ENCODE measurements at regions not wholly inside any gene's neighbourhood (a gene's known extent, or its start where the extent isn't known, plus 50 kb on each side); places are given as distances from the start of the nearest gene placed in this dataset.

DNA sequence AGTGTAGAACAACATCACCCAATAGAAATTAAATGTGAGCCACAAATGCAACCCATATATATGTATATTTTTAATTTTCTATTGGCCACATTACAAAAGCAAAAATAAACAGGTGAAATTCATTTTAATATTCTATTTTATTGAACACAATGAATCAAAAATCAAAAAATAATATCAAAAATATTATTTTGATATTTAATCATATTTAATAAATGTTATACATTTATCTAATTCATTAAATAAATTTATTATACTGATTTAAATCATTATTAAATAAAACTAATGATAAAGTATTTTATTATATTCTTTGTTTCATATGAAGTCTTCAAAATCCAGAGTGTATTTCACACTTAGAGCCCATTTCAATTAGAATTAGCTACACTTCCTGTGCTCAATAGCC, 98.4 kb upstream of the MANEA start:
- H3K14ac ChIP-seq (ENCODE audit: insufficient read depth, low read length): no peak overlapping the region
- no peak overlapping the region for H3K4me3 Mint-ChIP-seq
- no peak overlapping the region for H4K91ac ChIP-seq (ENCODE audit: insufficient read length, low read depth, low read length)
- H2AFZ ChIP-seq (ENCODE audit: low read length): no peak overlapping the region
- H2BK20ac ChIP-seq (ENCODE audit: low read depth, low read length, poor library complexity, severe bottlenecking): no peak overlapping the region
- peaks cover 6 to 9% of the 10 kb centered on the region in 2 experiments; a peak in 3 of 5 replicates for H3K9me3 Mint-ChIP-seq
- TF ChIP-seq, protein P1, sequence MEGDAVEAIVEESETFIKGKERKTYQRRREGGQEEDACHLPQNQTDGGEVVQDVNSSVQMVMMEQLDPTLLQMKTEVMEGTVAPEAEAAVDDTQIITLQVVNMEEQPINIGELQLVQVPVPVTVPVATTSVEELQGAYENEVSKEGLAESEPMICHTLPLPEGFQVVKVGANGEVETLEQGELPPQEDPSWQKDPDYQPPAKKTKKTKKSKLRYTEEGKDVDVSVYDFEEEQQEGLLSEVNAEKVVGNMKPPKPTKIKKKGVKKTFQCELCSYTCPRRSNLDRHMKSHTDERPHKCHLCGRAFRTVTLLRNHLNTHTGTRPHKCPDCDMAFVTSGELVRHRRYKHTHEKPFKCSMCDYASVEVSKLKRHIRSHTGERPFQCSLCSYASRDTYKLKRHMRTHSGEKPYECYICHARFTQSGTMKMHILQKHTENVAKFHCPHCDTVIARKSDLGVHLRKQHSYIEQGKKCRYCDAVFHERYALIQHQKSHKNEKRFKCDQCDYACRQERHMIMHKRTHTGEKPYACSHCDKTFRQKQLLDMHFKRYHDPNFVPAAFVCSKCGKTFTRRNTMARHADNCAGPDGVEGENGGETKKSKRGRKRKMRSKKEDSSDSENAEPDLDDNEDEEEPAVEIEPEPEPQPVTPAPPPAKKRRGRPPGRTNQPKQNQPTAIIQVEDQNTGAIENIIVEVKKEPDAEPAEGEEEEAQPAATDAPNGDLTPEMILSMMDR (conservative IDR thresholded peaks at IDR 0.05): no peak
- H3K4me1 Mint-ChIP-seq: peaks cover 9 to 10% of the 10 kb centered on the region in 2 experiments; a peak in 3 of 4 replicates
- peaks cover 0 to 2% (median 0%) of the 10 kb centered on the region in 3 experiments; a peak in 2 of 7 replicates for H3K36me3 Mint-ChIP-seq (ENCODE audit: insufficient read depth in 1 of 3, low read depth in 3 of 3)
- no peak overlapping the region for H2AK5ac ChIP-seq (ENCODE audit: insufficient read length, low read length)
- H3K23me2 ChIP-seq (ENCODE audit: insufficient read length, low read depth, low read length, poor library complexity, severe bottlenecking): no peaks in the 10 kb centered on the region
- no peaks in the 10 kb centered on the region for H3K27me3 Mint-ChIP-seq (ENCODE audit: low read depth)
- H3K79me1 ChIP-seq (ENCODE audit: insufficient read depth, low read depth, low read length, poor library complexity, severe bottlenecking): no peaks in the 10 kb centered on the region
- no peak overlapping the region for H3K27ac Mint-ChIP-seq
- no peaks in the 10 kb centered on the region for H3K9me3 ChIP-seq (ENCODE audit: control insufficient read depth, low read depth, low read length)
- no peak overlapping the region for H3K23ac ChIP-seq (ENCODE audit: insufficient read length, low read depth, low read length)
- no peak overlapping the region for H2BK15ac ChIP-seq (ENCODE audit: low read depth, low read length)
- no peaks in the 10 kb centered on the region for H3K79me2 ChIP-seq (ENCODE audit: insufficient read depth, low read length)
- H4K8ac ChIP-seq (replicated peaks; ENCODE audit: insufficient read length, low read depth, low read length): no peak overlapping the region
- H3K56ac ChIP-seq (ENCODE audit: insufficient read length, low read depth, low read length): no peak overlapping the region
- no peak for DNase-seq
- H2BK12ac ChIP-seq (ENCODE audit: insufficient read length, low read depth, low read length): no peak overlapping the region
- no peak overlapping the region for H3T11ph ChIP-seq (ENCODE audit: low read length)
- no peak overlapping the region for H3K4me2 ChIP-seq (ENCODE audit: insufficient read depth, insufficient read length, low read length)
- H4K5ac ChIP-seq (ENCODE audit: insufficient read length, low read depth, low read length): no peak overlapping the region
- no peak overlapping the region for H2BK5ac ChIP-seq (ENCODE audit: insufficient read length, low read length)
- no peak overlapping the region for H3K18ac ChIP-seq (ENCODE audit: insufficient read length, low read depth, low read length)
- no peak overlapping the region for H3K9ac ChIP-seq (ENCODE audit: extremely low read depth, insufficient read length, low read length)
- H3K27me3 ChIP-seq (ENCODE audit: insufficient read depth, low read length): no peaks in the 10 kb centered on the region
- H3K27ac ChIP-seq (ENCODE audit: insufficient read length, low read depth, low read length): no peak overlapping the region
- H3K4ac ChIP-seq (ENCODE audit: low read depth, low read length): no peak overlapping the region
- H2BK120ac ChIP-seq (ENCODE audit: low read depth, low read length, poor library complexity, severe bottlenecking): no peak overlapping the region
- H3K4me1 ChIP-seq (ENCODE audit: insufficient read depth, low read length): no peaks in the 10 kb centered on the region
- H4K20me1 ChIP-seq (ENCODE audit: control insufficient read depth, insufficient read depth, insufficient read length): no peaks in the 10 kb centered on the region

Data from H9 (cell line).